ENCODE measurements at regions not wholly inside any gene's neighbourhood (a gene's known extent, or its start where the extent isn't known, plus 50 kb on each side); places are given as distances from the start of the nearest gene placed in this dataset.

DNA sequence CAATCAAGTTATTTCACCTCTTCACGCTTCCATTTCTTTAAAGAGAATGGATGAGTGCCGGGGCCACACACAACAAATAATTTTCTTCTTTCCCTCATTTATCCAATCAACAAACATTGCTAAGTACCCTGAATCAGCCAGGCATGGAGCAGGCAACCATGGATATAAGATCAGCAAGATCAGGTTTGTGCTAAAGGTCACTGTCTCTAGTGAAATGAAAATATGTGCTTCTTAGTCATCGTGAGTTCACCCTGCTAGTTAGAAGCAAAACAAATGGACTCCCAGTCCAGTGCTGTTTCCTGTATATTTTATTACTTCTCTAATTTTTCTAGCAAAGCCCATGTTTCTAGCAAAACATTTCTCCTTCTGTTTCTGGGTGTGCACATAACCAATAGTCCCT is 629.2 kb downstream of the BNC2 start:
- TF ChIP-seq CTCF (conservative IDR thresholded peaks at IDR 0.05; ENCODE audit: low read length) (no peak), EZH2phosphoT487 (IDR thresholded peaks at IDR 0.05; ENCODE audit: borderline replicate concordance, low read depth, low read length) (no peak)
